Activated CD8-positive, alpha-beta T cell treated with anti-CD3 and anti-CD28 coated beads, Interleukin-2, amount 10 ng/mL, durations not matched to agents 7 days and 5 days (primary cell): ENCODE measurements at regions not wholly inside any gene's neighbourhood (a gene's known extent, or its start where the extent isn't known, plus 50 kb on each side); places are given as distances from the start of the nearest gene placed in this dataset.

Source experiments
- ATAC-seq: fragments of 150-1000 bp; cut with Tn5 transposase; one replicate; pipeline ENCODE4 v1.10.0; 2021; ENCODE audit warnings: moderate library complexity
- CTCF ChIA-PET: fragments of 350-600 bp; sonication (Branson Sonifier 250); formaldehyde crosslinking; loops from one replicate; lab custom pipeline; 2021; ENCODE audit warnings: antibody characterized with exemption; lab: Charles Lee
- POLR2A ChIA-PET: fragments of 350-600 bp; sonication (Branson Sonifier 250); formaldehyde crosslinking; loops from one replicate; lab custom pipeline; 2021; ENCODE audit warnings: antibody characterized with exemption; lab: Charles Lee
- DNase-seq: peaks from one replicate; pipeline ENCODE4 v3.0.0-alpha.2; 2020
- H3K27ac Mint-ChIP-seq: one replicate; pipeline ENCODE4 v1.8.0; 2021; ENCODE audit warnings: mild to moderate bottlenecking, mixed read lengths
- H3K27me3 Mint-ChIP-seq: one replicate; pipeline ENCODE4 v1.8.0; 2021; ENCODE audit warnings: low read depth, mixed read lengths
- H3K36me3 Mint-ChIP-seq: one replicate; pipeline ENCODE4 v1.8.0; 2021; ENCODE audit warnings: low read depth, mixed read lengths
- H3K4me1 Mint-ChIP-seq: one replicate; pipeline ENCODE4 v1.8.0; 2021; ENCODE audit warnings: low read depth, mixed read lengths
- H3K4me3 Mint-ChIP-seq: one replicate; pipeline ENCODE4 v1.8.0; 2021; ENCODE audit warnings: mild to moderate bottlenecking, mixed read lengths
- H3K9me3 Mint-ChIP-seq: one replicate; pipeline ENCODE4 v1.8.0; 2022; ENCODE audit warnings: mixed read lengths; ENCODE audit not compliant: insufficient read depth

GRCh38 chr5:145385276-145385675 is 449.9 kb downstream of the PRELID2 start:
- DNase-seq = no peak
- Mint-ChIP-seq H3K4me3 (no peak overlapping the region), H3K27ac (no peak overlapping the region), H3K4me1 (no peaks in the 10 kb centered on the region), H3K9me3 (no peaks in the 10 kb centered on the region), H3K27me3 (no peaks in the 10 kb centered on the region), H3K36me3 (no peaks in the 10 kb centered on the region)
- ChIA-PET CTCF (no interaction called here), POLR2A (no interaction called here)
- ATAC-seq = no peak

GRCh38 chr5:145378226-145378625 is 456.9 kb downstream of the PRELID2 start:
- Mint-ChIP-seq H3K27me3 (no peaks in the 10 kb centered on the region), H3K4me3 (no peak overlapping the region), H3K9me3 (peaks cover 32% of the 10 kb centered on the region), H3K27ac (no peak overlapping the region), H3K36me3 (no peaks in the 10 kb centered on the region), H3K4me1 (no peaks in the 10 kb centered on the region)
- ATAC-seq (no peak), DNase-seq (no peak)
- CTCF ChIA-PET = no interaction called here
- POLR2A ChIA-PET = no interaction called here

- Mint-ChIP-seq H3K27me3 (no peaks in the 10 kb centered on the region), H3K36me3 (no peaks in the 10 kb centered on the region), H3K4me1 (no peaks in the 10 kb centered on the region), H3K27ac (no peak overlapping the region), H3K4me3 (no peak overlapping the region), H3K9me3 (peaks cover 32% of the 10 kb centered on the region)
- ATAC-seq (no peak), DNase-seq (no peak)
- ChIA-PET CTCF (no interaction called here), POLR2A (no interaction called here)
Measured at GRCh38 chr5:145375521-145375920, 459.6 kb downstream of the PRELID2 start.

- Mint-ChIP-seq H3K4me1 (no peaks in the 10 kb centered on the region), H3K27me3 (no peaks in the 10 kb centered on the region)
- CTCF ChIA-PET = no interaction called here
Measured at GRCh38 chr5:145365464-145365863, 469.7 kb downstream of the PRELID2 start.

GRCh38 chr5:145362266-145362665 is 472.9 kb downstream of the PRELID2 start:
- H3K4me3 Mint-ChIP-seq = no peak overlapping the region
- peaks cover 6% of the 10 kb centered on the region for H3K9me3 Mint-ChIP-seq
- no peaks in the 10 kb centered on the region for H3K36me3 Mint-ChIP-seq
- DNase-seq (no peak), ATAC-seq (no peak)
- no peaks in the 10 kb centered on the region for H3K27me3 Mint-ChIP-seq
- ChIA-PET CTCF (no interaction called here), POLR2A (no interaction called here)
- no peak overlapping the region for H3K27ac Mint-ChIP-seq
- no peaks in the 10 kb centered on the region for H3K4me1 Mint-ChIP-seq

More at GRCh38 chr5:145365464-145365863, 469.7 kb downstream of the PRELID2 start:
- no peak overlapping the region for H3K4me3 Mint-ChIP-seq
- H3K27ac Mint-ChIP-seq = no peak overlapping the region
- H3K36me3 Mint-ChIP-seq = no peaks in the 10 kb centered on the region
- DNase-seq (no peak), ATAC-seq (no peak)
- H3K9me3 Mint-ChIP-seq = no peaks in the 10 kb centered on the region
- POLR2A ChIA-PET = no interaction called here

GRCh38 chr5:145360936-145361335 is 474.2 kb downstream of the PRELID2 start:
- Mint-ChIP-seq H3K27ac (no peak overlapping the region), H3K27me3 (no peaks in the 10 kb centered on the region), H3K36me3 (no peaks in the 10 kb centered on the region), H3K4me1 (no peaks in the 10 kb centered on the region), H3K9me3 (peaks cover 8% of the 10 kb centered on the region), H3K4me3 (no peak overlapping the region)
- no peak for DNase-seq
- CTCF ChIA-PET = interaction anchor here (0.7 kb wide), 1 partner anchor 78 kb away, joined by 3 read pairs; no protein-coding TSS in a partner anchor
- POLR2A ChIA-PET = no interaction called here
- no peak for ATAC-seq

- Mint-ChIP-seq H3K27me3 (no peaks in the 10 kb centered on the region), H3K4me1 (no peaks in the 10 kb centered on the region), H3K9me3 (no peaks in the 10 kb centered on the region), H3K36me3 (no peaks in the 10 kb centered on the region), H3K4me3 (no peak overlapping the region), H3K27ac (no peak overlapping the region)
- ATAC-seq (no peak), DNase-seq (no peak)
- POLR2A ChIA-PET = no interaction called here
- CTCF ChIA-PET = no interaction called here
Measured at GRCh38 chr5:145350513-145350912, 484.6 kb downstream of the PRELID2 start.

GRCh38 chr5:145347026-145347616 is 488.0 kb downstream of the PRELID2 start:
- Mint-ChIP-seq H3K27me3 (no peaks in the 10 kb centered on the region), H3K36me3 (no peaks in the 10 kb centered on the region), H3K9me3 (no peaks in the 10 kb centered on the region), H3K27ac (no peak overlapping the region), H3K4me1 (no peaks in the 10 kb centered on the region), H3K4me3 (no peak overlapping the region)
- ATAC-seq = no peak
- POLR2A ChIA-PET = no interaction called here
- CTCF ChIA-PET = no interaction called here
- no peak for DNase-seq

- Mint-ChIP-seq H3K27ac (no peak overlapping the region), H3K27me3 (no peaks in the 10 kb centered on the region), H3K4me3 (no peak overlapping the region), H3K36me3 (no peaks in the 10 kb centered on the region), H3K4me1 (no peaks in the 10 kb centered on the region), H3K9me3 (peaks cover 3% of the 10 kb centered on the region)
- CTCF ChIA-PET = no interaction called here
- ATAC-seq = no peak
- DNase-seq = no peak
- POLR2A ChIA-PET = no interaction called here
Measured at GRCh38 chr5:145345511-145346287, 489.4 kb downstream of the PRELID2 start.

GRCh38 chr5:145341842-145342241 is 493.3 kb downstream of the PRELID2 start:
- no peaks in the 10 kb centered on the region for H3K4me1 Mint-ChIP-seq
- H3K36me3 Mint-ChIP-seq = no peaks in the 10 kb centered on the region
- no peak overlapping the region for H3K27ac Mint-ChIP-seq
- H3K27me3 Mint-ChIP-seq = no peaks in the 10 kb centered on the region
- H3K4me3 Mint-ChIP-seq = no peak overlapping the region
- no peak for ATAC-seq
- ChIA-PET POLR2A (no interaction called here), CTCF (no interaction called here)
- peaks cover 9% of the 10 kb centered on the region for H3K9me3 Mint-ChIP-seq
- no peak for DNase-seq

- peaks cover 12% of the 10 kb centered on the region for H3K9me3 Mint-ChIP-seq
- no peaks in the 10 kb centered on the region for H3K4me1 Mint-ChIP-seq
- H3K4me3 Mint-ChIP-seq = no peak overlapping the region
- no peak for ATAC-seq
- no peak overlapping the region for H3K27ac Mint-ChIP-seq
- DNase-seq = no peak
- H3K27me3 Mint-ChIP-seq = no peaks in the 10 kb centered on the region
- no peaks in the 10 kb centered on the region for H3K36me3 Mint-ChIP-seq
- ChIA-PET CTCF (no interaction called here), POLR2A (no interaction called here)
Measured at GRCh38 chr5:145340099-145340498, 495.0 kb downstream of the PRELID2 start.

- no peaks in the 10 kb centered on the region for H3K27me3 Mint-ChIP-seq
Measured at GRCh38 chr5:145324767-145325479, 510.2 kb downstream of the PRELID2 start.

More at GRCh38 chr5:145324767-145325479, 510.2 kb downstream of the PRELID2 start:
- Mint-ChIP-seq H3K4me1 (no peaks in the 10 kb centered on the region), H3K27ac (no peak overlapping the region), H3K4me3 (no peak overlapping the region), H3K9me3 (peaks cover 14% of the 10 kb centered on the region), H3K36me3 (no peaks in the 10 kb centered on the region)
- POLR2A ChIA-PET = no interaction called here
- ATAC-seq (no peak), DNase-seq (no peak)
- CTCF ChIA-PET = no interaction called here
